Karpas-422 (cell line): ENCODE measurements at regions not wholly inside any gene's neighbourhood (a gene's known extent, or its start where the extent isn't known, plus 50 kb on each side); places are given as distances from the start of the nearest gene placed in this dataset.

ENCODE experiments used
- DNase-seq: peaks from one replicate; pipeline ENCODE4 v3.0.0-alpha.2; 2015
- H2AFZ ChIP-seq: fragments of 200-600 bp; sonication (generic); 2 replicates; pipeline ENCODE4 v1.6.1; 2014; ENCODE audit warnings: antibody characterized with exemption, low read length, mixed read lengths
- H3K27ac ChIP-seq: fragments of 200-600 bp; sonication (generic); 2 replicates; pipeline ENCODE4 v1.5.1; 2014; ENCODE audit warnings: mild to moderate bottlenecking, low read length, moderate library complexity
- H3K27me3 ChIP-seq: fragments of 200-600 bp; sonication (generic); 2 replicates; pipeline ENCODE4 v1.6.1; 2014; ENCODE audit warnings: low read length, mixed read lengths
- H3K36me3 ChIP-seq: fragments of 200-600 bp; sonication (generic); 2 replicates; pipeline ENCODE4 v1.6.1; 2014; ENCODE audit warnings: low read length, mixed read lengths; ENCODE audit not compliant: insufficient read depth
- H3K4me1 ChIP-seq: fragments of 200-600 bp; sonication (generic); 2 replicates; pipeline ENCODE4 v1.6.1; 2014; ENCODE audit warnings: mild to moderate bottlenecking, low read length, mixed read lengths
- H3K4me2 ChIP-seq: fragments of 200-600 bp; sonication (generic); 2 replicates; pipeline ENCODE4 v1.6.1; 2014; ENCODE audit warnings: low read length, low read depth, mild to moderate bottlenecking; ENCODE audit not compliant: poor library complexity, severe bottlenecking
- H3K4me3 ChIP-seq: fragments of 200-600 bp; sonication (generic); 2 replicates; pipeline ENCODE4 v1.5.1; 2014; ENCODE audit warnings: mild to moderate bottlenecking, antibody characterized with exemption, low read length, mixed read lengths
- H3K79me2 ChIP-seq: fragments of 200-600 bp; sonication (generic); 2 replicates; pipeline ENCODE4 v1.6.1; 2014; ENCODE audit warnings: mild to moderate bottlenecking, low read length, mixed read lengths
- H3K9ac ChIP-seq: fragments of 200-600 bp; sonication (generic); 2 replicates; pipeline ENCODE4 v1.6.0; 2014; ENCODE audit warnings: low read length
- H3K9me2 ChIP-seq: fragments of 200-600 bp; sonication (generic), shearing (Covaris generic); replicated peaks from 2 replicates; pipeline ENCODE4 v1.6.0; 2014; ENCODE audit warnings: mild to moderate bottlenecking, low read length, moderate library complexity; ENCODE audit not compliant: insufficient read depth
- H3K9me3 ChIP-seq: fragments of 300-700, 200-600 bp; sonication (generic); 2 replicates; pipeline ENCODE4 v1.6.1; 2014; ENCODE audit warnings: low read length, mixed read lengths
- H4K20me1 ChIP-seq: fragments of 200-600 bp; sonication (generic); 2 replicates; pipeline ENCODE4 v1.6.1; 2014; ENCODE audit warnings: mild to moderate bottlenecking, antibody characterized with exemption, low read length, low read depth; ENCODE audit not compliant: insufficient read depth

DNA sequence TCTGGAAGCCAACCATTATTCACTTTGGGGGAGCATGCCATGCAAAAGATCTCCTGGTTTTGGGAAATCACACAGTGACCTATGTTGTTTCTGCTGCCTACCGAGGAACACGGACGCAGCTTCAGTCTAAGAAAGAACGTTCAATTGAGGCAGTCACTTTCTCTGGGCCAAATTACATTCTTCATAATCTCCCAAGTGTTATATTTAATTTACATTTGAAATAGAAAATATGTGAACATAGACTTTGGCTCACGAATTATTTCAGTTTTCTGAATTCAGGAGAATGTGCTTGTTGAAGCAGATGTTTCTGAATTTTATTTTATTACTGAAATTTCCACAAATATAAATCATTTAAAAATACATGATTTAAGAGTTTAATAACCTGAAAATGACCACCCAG is 93.6 kb upstream of the KCNJ16 start:
- no peaks in the 10 kb centered on the region for H4K20me1 ChIP-seq
- no peak overlapping the region for H3K9ac ChIP-seq
- no peak for DNase-seq
- no peak overlapping the region for H3K4me2 ChIP-seq
- H3K9me2 ChIP-seq, result no peaks in the 10 kb centered on the region
- H3K9me3 ChIP-seq, result peaks cover 2% of the 10 kb centered on the region; the same call in 1 of the 2 replicates
- H3K27me3 ChIP-seq, result no peaks in the 10 kb centered on the region
- no peaks in the 10 kb centered on the region for H3K79me2 ChIP-seq
- H3K36me3 ChIP-seq, result no peaks in the 10 kb centered on the region
- no peak overlapping the region for H3K4me3 ChIP-seq
- H2AFZ ChIP-seq, result no peak overlapping the region
- no peak overlapping the region for H3K27ac ChIP-seq
- H3K4me1 ChIP-seq, result peaks cover 4% of the 10 kb centered on the region

DNA sequence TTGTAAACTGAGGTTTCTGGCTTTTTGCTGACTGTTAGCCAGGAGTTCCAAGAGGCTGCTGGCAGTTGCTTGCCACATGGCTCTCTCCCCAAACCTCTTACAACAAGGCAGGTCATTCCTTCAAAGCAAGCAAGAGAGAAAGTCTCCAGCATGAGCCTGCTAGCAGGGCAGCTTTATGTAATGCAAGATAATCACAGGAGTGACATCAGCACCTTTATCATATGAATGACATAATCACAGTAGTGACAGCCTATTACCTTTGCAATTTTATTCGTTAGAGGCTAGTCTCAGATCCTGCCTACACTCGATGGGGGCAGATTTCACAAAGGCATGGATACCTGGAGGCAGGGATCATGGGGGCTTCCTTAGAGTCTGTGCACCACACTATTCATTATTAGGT is 79.5 kb upstream of the KCNJ16 start:
- no peaks in the 10 kb centered on the region for H3K79me2 ChIP-seq
- no peaks in the 10 kb centered on the region for H3K27me3 ChIP-seq
- 0 out of 2 replicates have a peak, but pooled peaks cover 3% of the 10 kb centered on the region for H3K9me3 ChIP-seq
- no peak for DNase-seq
- H2AFZ ChIP-seq, result no peak overlapping the region
- H3K27ac ChIP-seq, result no peak overlapping the region
- H3K36me3 ChIP-seq, result no peaks in the 10 kb centered on the region; the same call in 1 of the 2 replicates
- H3K9ac ChIP-seq, result no peak overlapping the region
- no peak overlapping the region for H3K4me3 ChIP-seq
- H3K9me2 ChIP-seq, result no peaks in the 10 kb centered on the region
- no peaks in the 10 kb centered on the region for H4K20me1 ChIP-seq
- H3K4me1 ChIP-seq, result no peaks in the 10 kb centered on the region
- H3K4me2 ChIP-seq, result no peak overlapping the region

DNA sequence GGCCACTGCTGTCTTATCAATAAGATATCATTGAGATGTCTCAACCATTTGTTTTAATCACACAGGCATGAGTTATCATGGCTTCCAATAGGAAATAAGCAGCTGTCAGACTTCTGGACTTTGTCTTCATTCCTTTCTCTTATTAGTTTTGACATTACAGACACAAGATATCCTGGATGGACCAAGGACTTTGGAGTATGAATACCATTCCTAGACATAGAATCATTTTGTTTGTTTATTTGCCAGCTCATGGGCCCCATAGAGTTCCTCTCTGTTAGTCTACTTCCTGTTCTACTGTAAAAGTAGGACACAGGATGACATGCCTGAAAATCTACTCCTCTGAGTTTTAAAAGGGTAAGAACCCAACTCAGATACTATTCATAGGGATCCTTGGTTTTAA is 77.7 kb upstream of the KCNJ16 start:
- Histone ChIP-seq H3K9me2 (no peaks in the 10 kb centered on the region), H4K20me1 (no peaks in the 10 kb centered on the region), H3K4me2 (no peak overlapping the region), H3K4me1 (no peaks in the 10 kb centered on the region), H3K27me3 (no peaks in the 10 kb centered on the region), H3K36me3 (no peaks in the 10 kb centered on the region; the same call in 1 of the 2 replicates), H3K27ac (no peak overlapping the region), H2AFZ (no peak overlapping the region), H3K79me2 (no peaks in the 10 kb centered on the region), H3K9me3 (0 out of 2 replicates have a peak, but pooled peaks cover 3% of the 10 kb centered on the region), H3K9ac (no peak overlapping the region), H3K4me3 (no peak overlapping the region)
- DNase-seq, result no peak

DNA sequence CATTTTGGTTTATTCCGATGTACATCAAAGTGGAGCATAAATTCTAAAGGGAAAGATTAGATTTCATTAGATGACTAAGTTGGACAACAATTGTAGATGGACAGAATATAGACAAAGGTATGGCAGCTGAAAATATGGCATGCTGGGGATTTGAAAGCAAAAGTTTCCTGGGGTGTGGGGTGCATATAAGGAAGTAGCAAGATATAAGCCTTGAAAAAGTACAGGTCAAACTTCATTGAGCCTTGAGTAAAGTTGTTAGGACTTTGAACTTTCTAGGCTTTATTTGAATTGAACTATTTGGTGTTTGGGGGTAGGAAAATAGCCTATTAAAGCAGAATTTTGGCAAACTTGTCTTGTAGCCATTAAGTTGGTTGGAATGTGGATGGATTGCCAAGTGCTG is 75.8 kb upstream of the KCNJ16 start:
- Histone ChIP-seq H2AFZ (no peak overlapping the region), H3K4me2 (no peak overlapping the region), H3K27ac (no peak overlapping the region), H3K27me3 (no peaks in the 10 kb centered on the region), H3K4me1 (no peaks in the 10 kb centered on the region), H3K9me2 (no peaks in the 10 kb centered on the region), H3K9me3 (0 out of 2 replicates have a peak, but pooled peaks cover 3% of the 10 kb centered on the region), H3K4me3 (no peak overlapping the region), H3K36me3 (no peaks in the 10 kb centered on the region; the same call in 1 of the 2 replicates), H3K9ac (no peak overlapping the region), H3K79me2 (no peaks in the 10 kb centered on the region), H4K20me1 (no peaks in the 10 kb centered on the region)
- DNase-seq, result no peak

DNA sequence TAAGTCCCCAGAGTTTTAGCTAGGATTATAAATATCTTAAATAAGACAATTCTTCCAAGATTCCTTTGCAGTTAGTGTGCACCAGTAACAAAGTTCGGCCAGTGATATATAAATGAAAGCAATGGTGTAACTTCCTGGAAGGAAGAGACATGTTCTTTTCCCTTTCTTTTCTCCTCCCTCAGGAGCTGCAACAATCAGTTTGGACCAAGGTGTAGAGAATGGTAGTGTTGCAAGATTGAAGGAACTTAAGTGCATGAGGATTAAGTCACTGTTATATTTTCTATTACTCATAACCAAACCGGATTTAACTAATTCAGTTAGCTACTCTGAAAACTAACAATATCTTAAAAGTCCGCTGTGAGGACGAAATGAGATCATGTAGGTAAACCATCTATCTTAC is 68.9 kb upstream of the KCNJ16 start:
- no peaks in the 10 kb centered on the region for H3K9me3 ChIP-seq
- peak overlapping the region; percentile 63; the same call in 1 of the 2 replicates for H2AFZ ChIP-seq
- H3K79me2 ChIP-seq, result no peaks in the 10 kb centered on the region
- no peaks in the 10 kb centered on the region for H3K9me2 ChIP-seq
- no peak overlapping the region for H3K4me2 ChIP-seq
- no peaks in the 10 kb centered on the region for H3K36me3 ChIP-seq
- no peak overlapping the region for H3K27ac ChIP-seq
- H3K4me1 ChIP-seq, result no peaks in the 10 kb centered on the region
- no peaks in the 10 kb centered on the region for H3K27me3 ChIP-seq
- H3K9ac ChIP-seq, result no peak overlapping the region
- no peaks in the 10 kb centered on the region for H4K20me1 ChIP-seq
- DNase-seq, result no peak
- no peak overlapping the region for H3K4me3 ChIP-seq

DNA sequence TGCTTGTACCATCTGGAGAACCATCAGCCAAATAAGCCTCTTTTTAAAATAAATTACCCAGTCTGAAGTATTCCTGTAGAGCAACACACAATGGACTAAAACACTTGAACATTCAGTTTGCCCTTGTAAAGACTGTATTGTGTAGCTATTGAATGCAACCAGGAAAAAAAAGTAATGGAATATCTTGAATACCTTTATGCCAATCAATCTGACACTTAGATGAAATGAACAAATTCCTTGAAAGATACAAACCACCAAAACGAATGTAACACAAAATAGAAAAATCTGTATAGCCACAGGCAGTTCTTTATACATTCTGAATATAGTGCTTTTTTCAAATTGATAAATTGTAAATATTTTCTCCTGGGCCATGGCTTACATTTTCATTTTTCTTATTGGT is 63.3 kb upstream of the KCNJ16 start:
- Histone ChIP-seq H3K27me3 (no peaks in the 10 kb centered on the region), H3K36me3 (no peaks in the 10 kb centered on the region), H3K4me2 (no peak overlapping the region), H3K4me3 (no peak overlapping the region), H3K79me2 (no peaks in the 10 kb centered on the region), H3K4me1 (peaks cover 9% of the 10 kb centered on the region), H3K9me2 (no peaks in the 10 kb centered on the region), H3K9me3 (no peaks in the 10 kb centered on the region), H4K20me1 (no peaks in the 10 kb centered on the region), H3K27ac (no peak overlapping the region), H2AFZ (no peak overlapping the region), H3K9ac (no peak overlapping the region)
- no peak for DNase-seq

DNA sequence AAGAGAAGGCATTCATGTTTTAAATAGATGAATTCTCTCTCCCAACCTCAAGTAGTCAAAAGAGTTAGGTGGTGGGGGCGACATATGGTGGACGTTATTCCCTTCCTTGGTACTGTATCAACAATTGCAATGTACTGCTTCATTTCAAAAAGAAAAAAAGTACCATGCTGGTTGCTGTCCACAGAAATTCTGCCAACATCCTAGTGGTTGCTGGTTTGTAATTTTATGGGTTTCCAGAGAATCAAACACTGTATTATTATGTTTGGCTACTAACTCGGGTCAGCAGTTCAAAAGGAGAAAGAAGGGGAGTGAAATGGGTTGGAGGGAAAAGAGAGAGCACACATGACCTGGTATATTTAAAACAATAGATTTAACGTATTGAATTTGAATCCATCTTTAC is 61.1 kb upstream of the KCNJ16 start:
- no peaks in the 10 kb centered on the region for H3K27me3 ChIP-seq
- H2AFZ ChIP-seq, result no peak overlapping the region
- DNase-seq, result no peak
- no peaks in the 10 kb centered on the region for H3K9me2 ChIP-seq
- H3K79me2 ChIP-seq, result no peaks in the 10 kb centered on the region
- peaks cover 9% of the 10 kb centered on the region for H3K4me1 ChIP-seq
- no peaks in the 10 kb centered on the region for H4K20me1 ChIP-seq
- no peak overlapping the region for H3K4me2 ChIP-seq
- H3K9ac ChIP-seq, result no peak overlapping the region
- H3K27ac ChIP-seq, result no peak overlapping the region
- H3K4me3 ChIP-seq, result no peak overlapping the region
- no peaks in the 10 kb centered on the region for H3K9me3 ChIP-seq
- no peaks in the 10 kb centered on the region for H3K36me3 ChIP-seq

DNA sequence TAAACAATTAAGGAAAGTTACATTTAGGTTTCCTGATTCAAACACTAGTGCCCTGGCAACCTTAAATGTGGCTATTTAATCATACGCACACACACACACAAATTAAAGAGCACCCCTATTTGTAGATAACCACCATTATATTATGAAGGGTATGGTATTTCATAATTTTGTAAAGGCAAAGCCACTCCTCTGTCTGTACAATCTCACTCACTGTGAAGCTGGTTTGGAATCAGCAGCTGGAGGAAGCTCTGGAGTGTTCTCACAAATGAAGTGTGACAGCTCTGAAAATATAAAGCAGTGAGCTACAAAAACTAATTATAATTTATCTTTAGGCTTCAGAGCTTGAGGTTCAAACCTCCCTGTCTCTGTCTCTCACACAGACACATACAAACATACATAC is 57.9 kb upstream of the KCNJ16 start:
- Histone ChIP-seq H3K4me2 (no peak overlapping the region), H2AFZ (no peak overlapping the region), H3K27me3 (no peaks in the 10 kb centered on the region), H3K36me3 (no peaks in the 10 kb centered on the region), H3K4me1 (peaks cover 5% of the 10 kb centered on the region), H3K9ac (no peak overlapping the region), H3K27ac (no peak overlapping the region), H3K9me3 (no peaks in the 10 kb centered on the region), H4K20me1 (no peaks in the 10 kb centered on the region), H3K9me2 (no peaks in the 10 kb centered on the region), H3K79me2 (no peaks in the 10 kb centered on the region), H3K4me3 (no peak overlapping the region)
- no peak for DNase-seq

DNA sequence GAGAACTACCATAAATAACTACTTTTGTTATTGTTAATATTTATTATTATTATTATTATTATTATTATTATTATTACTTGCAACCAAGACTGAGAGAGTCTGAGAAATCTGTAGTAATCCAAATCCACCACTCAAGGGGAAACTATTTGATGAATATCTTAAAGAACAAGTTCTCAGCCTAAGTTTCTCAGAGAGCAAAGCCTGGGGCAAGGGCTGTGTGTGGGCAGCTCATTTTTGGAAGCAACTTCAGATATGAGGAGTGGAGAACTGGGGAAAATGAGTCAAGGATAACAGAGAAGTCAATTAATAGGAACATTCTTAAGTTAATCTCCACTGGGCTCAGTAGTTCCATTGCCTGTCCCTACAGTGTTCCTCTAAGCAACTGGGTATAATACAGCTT is 57.1 kb upstream of the KCNJ16 start:
- DNase-seq, result no peak
- Histone ChIP-seq H3K27ac (no peak overlapping the region), H3K27me3 (no peaks in the 10 kb centered on the region)

More for the DNA sequence above, 57.1 kb upstream of the KCNJ16 start:
- Histone ChIP-seq H3K4me2 (no peak overlapping the region), H3K9ac (no peak overlapping the region), H3K79me2 (no peaks in the 10 kb centered on the region), H3K9me2 (no peaks in the 10 kb centered on the region), H3K4me3 (no peak overlapping the region), H3K36me3 (no peaks in the 10 kb centered on the region), H3K4me1 (peaks cover 3% of the 10 kb centered on the region), H2AFZ (no peak overlapping the region), H4K20me1 (no peaks in the 10 kb centered on the region), H3K9me3 (no peaks in the 10 kb centered on the region)
